ENCODE measurements at regions not wholly inside any gene's neighbourhood (a gene's known extent, or its start where the extent isn't known, plus 50 kb on each side); places are given as distances from the start of the nearest gene placed in this dataset.

DNA sequence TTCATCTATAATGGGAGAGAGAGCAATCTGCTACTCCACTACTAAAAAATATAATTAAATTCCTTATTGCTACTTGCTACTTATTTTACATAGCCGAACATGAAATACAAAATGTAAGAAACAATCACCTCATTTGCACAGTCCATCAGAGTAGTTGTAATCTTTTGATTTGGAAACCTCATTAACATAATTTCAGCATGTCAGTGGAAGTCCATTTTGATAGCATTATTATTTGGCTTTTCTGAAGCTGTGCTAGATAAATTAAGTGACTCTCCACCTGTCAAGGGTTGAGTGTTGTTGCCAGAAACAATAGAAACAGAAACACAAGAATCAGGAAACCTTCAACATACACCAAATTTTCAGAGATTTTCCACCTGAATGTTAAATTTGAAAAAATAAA lies 250.0 kb downstream of the RFPL4B start:
- TF ChIP-seq, protein P1, sequence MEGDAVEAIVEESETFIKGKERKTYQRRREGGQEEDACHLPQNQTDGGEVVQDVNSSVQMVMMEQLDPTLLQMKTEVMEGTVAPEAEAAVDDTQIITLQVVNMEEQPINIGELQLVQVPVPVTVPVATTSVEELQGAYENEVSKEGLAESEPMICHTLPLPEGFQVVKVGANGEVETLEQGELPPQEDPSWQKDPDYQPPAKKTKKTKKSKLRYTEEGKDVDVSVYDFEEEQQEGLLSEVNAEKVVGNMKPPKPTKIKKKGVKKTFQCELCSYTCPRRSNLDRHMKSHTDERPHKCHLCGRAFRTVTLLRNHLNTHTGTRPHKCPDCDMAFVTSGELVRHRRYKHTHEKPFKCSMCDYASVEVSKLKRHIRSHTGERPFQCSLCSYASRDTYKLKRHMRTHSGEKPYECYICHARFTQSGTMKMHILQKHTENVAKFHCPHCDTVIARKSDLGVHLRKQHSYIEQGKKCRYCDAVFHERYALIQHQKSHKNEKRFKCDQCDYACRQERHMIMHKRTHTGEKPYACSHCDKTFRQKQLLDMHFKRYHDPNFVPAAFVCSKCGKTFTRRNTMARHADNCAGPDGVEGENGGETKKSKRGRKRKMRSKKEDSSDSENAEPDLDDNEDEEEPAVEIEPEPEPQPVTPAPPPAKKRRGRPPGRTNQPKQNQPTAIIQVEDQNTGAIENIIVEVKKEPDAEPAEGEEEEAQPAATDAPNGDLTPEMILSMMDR (IDR thresholded peaks at IDR 0.05; ENCODE audit: low read length), result no peak
- TF ChIP-seq EZH2 (optimal IDR thresholded peaks at IDR 0.05; ENCODE audit: low read depth, low read length), result no peak

Measured in MM.1S (cell line).